CD4-positive, alpha-beta T cell treated with Interleukin-2 at 100 ng/mL for 4 hours (primary cell): ENCODE measurements at regions not wholly inside any gene's neighbourhood (a gene's known extent, or its start where the extent isn't known, plus 50 kb on each side); places are given as distances from the start of the nearest gene placed in this dataset.
"Not testable (repeated sequence)": the region's sequence is repeated elsewhere in the genome, so short reads cannot be mapped to it uniquely, and the experiment has no call there.

ENCODE experiments used
- DNase-seq: peaks from one replicate; pipeline ENCODE4 v3.0.0-alpha.2; 2020; ENCODE audit warnings: low spot score

- DNase-seq: no peak
Measured at GRCh38 chr14:56422221-56422620, 157.4 kb upstream of the TMEM260 start.

- peak; percentile 10 for DNase-seq
Measured at GRCh38 chr14:56422703-56423213, 156.8 kb upstream of the TMEM260 start.

- no peak for DNase-seq
Measured at GRCh38 chr14:56423544-56423943, 156.1 kb upstream of the TMEM260 start.

GRCh38 chr14:56431013-56431412, 148.6 kb upstream of the TMEM260 start:
- DNase-seq: no peak

GRCh38 chr14:56449670-56450213, 129.9 kb upstream of the TMEM260 start:
- no peak for DNase-seq

- no peak for DNase-seq
Measured at GRCh38 chr14:56452940-56453339, 126.7 kb upstream of the TMEM260 start.

GRCh38 chr14:56454680-56455079, 124.9 kb upstream of the TMEM260 start:
- DNase-seq: not testable (repeated sequence)

- DNase-seq: no peak
Measured at GRCh38 chr14:56460469-56460868, 119.1 kb upstream of the TMEM260 start.

- no peak for DNase-seq
Measured at GRCh38 chr14:56461276-56462275, 118.0 kb upstream of the TMEM260 start.

GRCh38 chr14:56463271-56463890, 116.2 kb upstream of the TMEM260 start:
- DNase-seq: no peak

GRCh38 chr14:56471056-56471455, 108.5 kb upstream of the TMEM260 start:
- no peak for DNase-seq

GRCh38 chr14:56474419-56475022, 105.1 kb upstream of the TMEM260 start:
- DNase-seq: peak; percentile 53

- no peak for DNase-seq
Measured at GRCh38 chr14:56482310-56482911, 97.2 kb upstream of the TMEM260 start.

GRCh38 chr14:56487090-56487667, 92.4 kb upstream of the TMEM260 start:
- no peak for DNase-seq

GRCh38 chr14:56487761-56488160, 91.8 kb upstream of the TMEM260 start:
- no peak for DNase-seq

- DNase-seq: no peak
Measured at GRCh38 chr14:56488306-56488705, 91.3 kb upstream of the TMEM260 start.

GRCh38 chr14:56490379-56490778, 89.2 kb upstream of the TMEM260 start:
- DNase-seq: peak; percentile 40

GRCh38 chr14:56491299-56492285, 88.0 kb upstream of the TMEM260 start:
- DNase-seq: peak; percentile 26

GRCh38 chr14:56494167-56494566, 85.4 kb upstream of the TMEM260 start:
- DNase-seq: no peak

- DNase-seq: no peak
Measured at GRCh38 chr14:56498112-56498511, 81.5 kb upstream of the TMEM260 start.
